SK-N-SH (cell line): ENCODE measurements at regions not wholly inside any gene's neighbourhood (a gene's known extent, or its start where the extent isn't known, plus 50 kb on each side); places are given as distances from the start of the nearest gene placed in this dataset.

Source experiments
- CTCF ChIA-PET: fragments of 300-600, 350-600 bp; formaldehyde crosslinking; extraction: SDS; loops from one replicate; lab custom pipeline; 2021; lab: Yijun Ruan, JAX
- POLR2A ChIA-PET: fragments of 350-600 bp; sonication (Branson Sonifier 250); formaldehyde crosslinking; extraction: SDS; loops from one replicate; lab custom pipeline; 2020; ENCODE audit warnings: antibody characterized with exemption, inconsistent platforms; lab: Yijun Ruan, JAX
- DNase-seq: peaks from one replicate; pipeline ENCODE4 v3.0.0; 2012
- H2AFZ ChIP-seq: fragments of 200-600 bp; sonication (generic); 2 replicates; pipeline ENCODE4 v1.8.1; 2016; ENCODE audit warnings: antibody characterized with exemption, mild to moderate bottlenecking, low read depth
- H3F3A ChIP-seq: fragments of 200-600 bp; sonication (generic); replicated peaks from 2 replicates; pipeline ENCODE3; 2016; ENCODE audit warnings: antibody characterized with exemption, mild to moderate bottlenecking; ENCODE audit not compliant: insufficient read depth
- H3K27ac ChIP-seq, 2 experiments: fragments of 200-500 bp in 1 of 2; fragments of 200-600 bp in 1 of 2; sonication (Bioruptor generic) in 1 of 2; sonication (generic), shearing (Covaris generic) in 1 of 2; 2 replicates each; pipeline versions ENCODE4 v1.5.1 to v1.6.1; 2014 to 2016; ENCODE audit warnings: low read depth in 2 of 2, inconsistent platforms in 1 of 2, low read length in 1 of 2, mild to moderate bottlenecking in 1 of 2, mixed read lengths in 1 of 2
- H3K27me3 ChIP-seq: fragments of 200-600 bp; sonication (generic), shearing (Covaris generic); 2 replicates; pipeline ENCODE4 v1.6.1; 2016; ENCODE audit warnings: mixed run types; ENCODE audit not compliant: insufficient read depth
- H3K36me3 ChIP-seq, 2 experiments: fragments of 200-500 bp in 1 of 2; fragments of 200-600 bp in 1 of 2; sonication (Bioruptor generic) in 1 of 2; sonication (generic) in 1 of 2; replicated peaks in 1 of 2; 2 replicates each; pipeline versions ENCODE3 to v1.5.1; 2014 to 2016; ENCODE audit warnings: low read length in 1 of 2, mild to moderate bottlenecking in 1 of 2; ENCODE audit not compliant: insufficient read depth in 2 of 2, control insufficient read depth in 1 of 2
- H3K4me1 ChIP-seq, 2 experiments: fragments of 200-500 bp in 1 of 2; fragments of 200-600 bp in 1 of 2; sonication (Bioruptor generic) in 1 of 2; sonication (generic), shearing (Covaris generic) in 1 of 2; 2 replicates each; pipeline versions ENCODE4 v1.5.1 to v1.6.1; 2014 to 2016; ENCODE audit warnings: low read depth in 1 of 2, low read length in 1 of 2, mixed run types in 1 of 2; ENCODE audit not compliant: insufficient read depth in 2 of 2, control insufficient read depth in 1 of 2
- H3K4me2 ChIP-seq: fragments of 200-600 bp; sonication (generic), shearing (Covaris generic); 2 replicates; pipeline ENCODE4 v1.6.1; 2017; ENCODE audit warnings: mixed run types
- H3K4me3 ChIP-seq, 2 experiments: fragments of 200-500 bp in 1 of 2; fragments of 200-600 bp in 1 of 2; sonication (Bioruptor generic) in 1 of 2; sonication (generic), shearing (Covaris generic) in 1 of 2; 2 replicates each; pipeline versions ENCODE4 v1.5.1 to v1.8.1; 2014 to 2016; ENCODE audit warnings: low read depth in 2 of 2, inconsistent platforms in 1 of 2, low read length in 1 of 2, mild to moderate bottlenecking in 1 of 2, mixed read lengths in 1 of 2, moderate library complexity in 1 of 2
- H3K79me2 ChIP-seq: fragments of 200-600 bp; sonication (generic); 2 replicates; pipeline ENCODE4 v1.8.1; 2017; ENCODE audit warnings: mild to moderate bottlenecking; ENCODE audit not compliant: insufficient read depth
- H3K9ac ChIP-seq: fragments of 200-600 bp; sonication (generic); 2 replicates; pipeline ENCODE4 v1.6.1; 2017; ENCODE audit warnings: mixed run types
- H3K9me2 ChIP-seq: fragments of 200-600 bp; sonication (generic); 2 replicates; pipeline ENCODE4 v1.6.1; 2017; ENCODE audit warnings: mixed run types
- H3K9me3 ChIP-seq: fragments of 200-600 bp; sonication (generic); 2 replicates; pipeline ENCODE4 v1.6.1; 2017; ENCODE audit warnings: mixed run types, mild to moderate bottlenecking, moderate library complexity
- H4K20me1 ChIP-seq: fragments of 200-600 bp; sonication (generic); 2 replicates; pipeline ENCODE4 v1.6.1; 2017; ENCODE audit warnings: mild to moderate bottlenecking, mixed run types; ENCODE audit not compliant: insufficient read depth
- FOSL2 ChIP-seq: IDR thresholded peaks from 2 replicates; pipeline ENCODE4 v1.4.0; 2012; ENCODE audit warnings: low read depth, mild to moderate bottlenecking, moderate library complexity, borderline replicate concordance
- FOXJ3 ChIP-seq: sonication (generic); formaldehyde crosslinking; IDR thresholded peaks from 2 replicates; pipeline ENCODE4 v1.5.1; 2020; ENCODE audit warnings: mild to moderate bottlenecking, missing genetic modification reagents
- FOXM1 ChIP-seq: IDR thresholded peaks from 2 replicates; pipeline ENCODE4 v1.4.0; 2012; ENCODE audit warnings: low read depth, mild to moderate bottlenecking
- GATA2 ChIP-seq: sonication (generic); formaldehyde crosslinking; IDR thresholded peaks from 2 replicates; pipeline ENCODE4 v1.5.0; 2020; ENCODE audit warnings: mild to moderate bottlenecking, missing genetic modification reagents
- MXI1 ChIP-seq: IDR thresholded peaks from 2 replicates; pipeline ENCODE4 v1.6.1; 2012; ENCODE audit warnings: mild to moderate bottlenecking, low read depth, low read length, improper control_type of control experiment
- NRF1 ChIP-seq: IDR thresholded peaks from 2 replicates; pipeline ENCODE4 v1.6.1; 2012; ENCODE audit warnings: low read depth, mild to moderate bottlenecking, low read length
- POLR2AphosphoS5 ChIP-seq: IDR thresholded peaks from 2 replicates; pipeline ENCODE4 v1.6.1; 2012; ENCODE audit warnings: low read depth, low read length
- RCOR1 ChIP-seq: fragments of 150-350 bp; IDR thresholded peaks from 2 replicates; pipeline ENCODE4 v1.6.1; 2017; ENCODE audit warnings: antibody characterized with exemption, low read length
- REST ChIP-seq: IDR thresholded peaks from 2 replicates; pipeline ENCODE4 v1.6.1; 2012; ENCODE audit warnings: mild to moderate bottlenecking, low read depth, low read length, moderate library complexity
- RXRA ChIP-seq: IDR thresholded peaks from 2 replicates; pipeline ENCODE4 v1.4.0; 2012; ENCODE audit warnings: low read depth, mild to moderate bottlenecking, borderline replicate concordance
- SMC3 ChIP-seq: IDR thresholded peaks from 2 replicates; pipeline ENCODE4 v1.6.1; 2012; ENCODE audit warnings: low read depth, low read length, improper control_type of control experiment
- TCF12 ChIP-seq: IDR thresholded peaks from 2 replicates; pipeline ENCODE4 v1.4.0; 2012
- YY1 ChIP-seq: IDR thresholded peaks from 2 replicates; pipeline ENCODE4 v1.4.0; 2012; ENCODE audit warnings: low read depth, mild to moderate bottlenecking
- WGBS: methylation state at CpG from one replicate; pipeline ENCODE4 v1.1.6; 2017; ENCODE audit warnings: low lambda C conversion rate; 5-methylcytosine and 5-hydroxymethylcytosine counted together
- TF ChIP-seq, protein P1 (sequence below): IDR thresholded peaks from 2 replicates; pipeline ENCODE4 v1.4.0; 2012; ENCODE audit warnings: low read depth
- TF ChIP-seq, protein P2 (sequence below): fragments of 150-350 bp; IDR thresholded peaks from 2 replicates; pipeline ENCODE4 v1.6.1; 2016; ENCODE audit warnings: mild to moderate bottlenecking, low read depth, low read length

GRCh38 chr1:94719926-94720793 lies 100.0 kb upstream of the SLC44A3 start:
- no peaks in the 10 kb centered on the region for H3K36me3 ChIP-seq
- H3K9me3 ChIP-seq, result no peaks in the 10 kb centered on the region
- H3K4me3 ChIP-seq, result no peak overlapping the region
- TF ChIP-seq FOXJ3 (CRISPR knock-in tag) (no peak), TCF12 (no peak)
- TF ChIP-seq, all 33 proteins: peak for 0
- Histone ChIP-seq H2AFZ (no peak overlapping the region), H3K27ac (no peak overlapping the region), H3K9ac (no peak overlapping the region), H3K4me1 (peaks cover 0 to 4% of the 10 kb centered on the region in 2 experiments; a peak in 1 of 4 replicates), H3K9me2 (no peaks in the 10 kb centered on the region), H3F3A (no peaks in the 10 kb centered on the region), H3K4me2 (no peak overlapping the region), H3K27me3 (no peaks in the 10 kb centered on the region), H3K79me2 (no peaks in the 10 kb centered on the region), H4K20me1 (no peaks in the 10 kb centered on the region)
- DNase-seq, result no peak
- POLR2A ChIA-PET, result no interaction called here
- CTCF ChIA-PET, result interaction anchor here (1.0 kb wide), 1 partner anchor 86 kb away, joined by 3 read pairs; no protein-coding TSS in a partner anchor
- 76% methylated on average over 6 of the region's 7 CpGs for WGBS

GRCh38 chr1:94716965-94717364 lies 103.2 kb upstream of the SLC44A3 start:
- 98% methylated on average over 2 of the region's 2 CpGs for WGBS
- Histone ChIP-seq H3K4me2 (no peak overlapping the region), H3K9me3 (no peaks in the 10 kb centered on the region), H3K9me2 (no peaks in the 10 kb centered on the region), H3K9ac (no peak overlapping the region), H3K36me3 (no peaks in the 10 kb centered on the region), H3K27ac (no peak overlapping the region), H2AFZ (no peak overlapping the region), H3F3A (no peaks in the 10 kb centered on the region), H3K4me3 (no peak overlapping the region), H4K20me1 (no peaks in the 10 kb centered on the region), H3K79me2 (no peaks in the 10 kb centered on the region), H3K27me3 (no peaks in the 10 kb centered on the region), H3K4me1 (peaks cover 0 to 11% of the 10 kb centered on the region in 2 experiments; a peak in 2 of 4 replicates)
- DNase-seq, result no peak
- ChIA-PET POLR2A (no interaction called here), CTCF (no interaction called here)
- TF ChIP-seq, protein P1, sequence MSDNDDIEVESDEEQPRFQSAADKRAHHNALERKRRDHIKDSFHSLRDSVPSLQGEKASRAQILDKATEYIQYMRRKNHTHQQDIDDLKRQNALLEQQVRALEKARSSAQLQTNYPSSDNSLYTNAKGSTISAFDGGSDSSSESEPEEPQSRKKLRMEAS, result no peak
- no peak for TF ChIP-seq YY1
- no peak for TF ChIP-seq POLR2AphosphoS5
- TF ChIP-seq FOXM1, result no peak
- no peak for TF ChIP-seq GATA2
- no peak for TF ChIP-seq FOSL2
- no peak for TF ChIP-seq MXI1
- no peak for TF ChIP-seq SMC3
- TF ChIP-seq, protein P2, sequence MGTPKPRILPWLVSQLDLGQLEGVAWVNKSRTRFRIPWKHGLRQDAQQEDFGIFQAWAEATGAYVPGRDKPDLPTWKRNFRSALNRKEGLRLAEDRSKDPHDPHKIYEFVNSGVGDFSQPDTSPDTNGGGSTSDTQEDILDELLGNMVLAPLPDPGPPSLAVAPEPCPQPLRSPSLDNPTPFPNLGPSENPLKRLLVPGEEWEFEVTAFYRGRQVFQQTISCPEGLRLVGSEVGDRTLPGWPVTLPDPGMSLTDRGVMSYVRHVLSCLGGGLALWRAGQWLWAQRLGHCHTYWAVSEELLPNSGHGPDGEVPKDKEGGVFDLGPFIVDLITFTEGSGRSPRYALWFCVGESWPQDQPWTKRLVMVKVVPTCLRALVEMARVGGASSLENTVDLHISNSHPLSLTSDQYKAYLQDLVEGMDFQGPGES, result no peak
- TF ChIP-seq RCOR1, result no peak
- no peak for TF ChIP-seq NRF1
- no peak for TF ChIP-seq FOXJ3 (CRISPR knock-in tag)
- no peak for TF ChIP-seq REST
- no peak for TF ChIP-seq RXRA
